ENCODE measurements at regions not wholly inside any gene's neighbourhood (a gene's known extent, or its start where the extent isn't known, plus 50 kb on each side); places are given as distances from the start of the nearest gene placed in this dataset.

DNA sequence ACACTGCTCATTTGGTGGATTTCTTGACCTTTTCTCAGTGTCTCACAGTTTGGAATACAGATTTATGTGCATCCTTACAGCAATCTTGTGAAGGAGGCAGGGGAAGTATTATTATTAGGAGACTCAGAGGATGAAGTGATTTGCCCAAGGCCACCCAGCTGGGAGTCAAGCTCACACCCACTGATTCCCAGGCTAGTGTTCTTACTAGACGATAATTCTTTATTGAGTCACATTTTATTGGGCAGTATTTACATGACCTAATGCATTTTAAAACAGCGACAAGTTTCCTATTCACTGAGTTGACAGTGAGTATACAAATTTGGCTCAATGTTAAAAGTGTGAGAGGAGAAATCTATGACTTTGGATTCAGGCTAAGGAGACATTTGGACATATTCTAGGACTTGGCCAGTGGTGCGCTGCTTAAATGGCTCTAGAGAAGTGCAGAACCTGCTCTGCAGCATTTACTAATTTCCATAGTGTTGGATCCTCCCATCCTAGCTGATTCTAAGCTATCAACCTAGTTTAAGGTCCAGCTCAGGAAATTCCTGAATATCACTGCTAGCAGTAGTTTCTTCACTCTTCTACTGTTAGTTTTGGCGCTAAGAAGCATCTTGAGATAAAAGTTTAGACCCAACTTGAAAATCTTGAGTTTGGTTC, 199.3 kb downstream of the MTX2 start:
- DNase-seq (ENCODE audit: low spot score): no peak

- no peak for DNase-seq (ENCODE audit: low spot score)
Observed at GRCh38 chr2:176470713-176471112, 201.5 kb downstream of the MTX2 start.

GRCh38 chr2:176471949-176472348, 202.7 kb downstream of the MTX2 start:
- DNase-seq (ENCODE audit: low spot score): no peak

- DNase-seq (ENCODE audit: low spot score): no peak
Observed at GRCh38 chr2:176473177-176473576, 203.9 kb downstream of the MTX2 start.

DNA sequence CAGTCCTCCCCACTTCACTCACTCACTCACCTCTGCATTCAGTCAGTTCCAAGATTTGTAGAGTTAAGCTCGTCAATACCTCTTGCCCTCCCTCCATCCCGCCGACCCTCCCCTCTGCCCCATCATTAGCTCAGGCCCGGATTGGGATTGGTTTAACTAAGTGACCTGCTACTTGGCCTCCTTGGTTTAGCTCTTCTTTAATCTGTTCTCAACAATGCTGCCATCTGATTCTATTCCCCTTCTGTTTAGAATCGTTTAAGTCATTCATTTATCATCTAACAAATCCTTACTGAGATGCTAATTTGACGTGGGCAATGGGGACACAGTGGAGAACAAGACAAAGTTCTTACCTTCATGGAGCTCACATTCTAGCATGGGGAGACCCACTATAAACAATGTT, 204.6 kb downstream of the MTX2 start:
- DNase-seq (ENCODE audit: low spot score): no peak

DNA sequence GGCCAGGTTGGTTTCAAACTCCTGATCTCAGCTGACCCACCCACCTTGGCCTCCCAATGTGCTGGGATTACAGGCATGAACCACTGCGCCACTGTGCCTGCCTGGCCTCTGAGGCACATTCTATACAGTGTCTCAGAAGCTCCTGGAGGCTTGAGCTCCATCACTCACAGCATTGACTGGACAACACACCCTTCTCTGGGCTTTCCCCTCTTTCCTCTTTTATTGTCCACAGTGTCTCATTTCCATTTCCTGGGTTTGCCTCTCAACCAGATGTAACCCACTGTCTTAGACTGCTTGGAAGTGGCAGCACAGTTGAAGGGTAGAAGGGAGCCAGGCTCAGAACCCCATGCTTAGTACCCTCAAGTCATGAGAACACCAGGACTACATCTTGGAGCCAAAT, 208.1 kb downstream of the MTX2 start:
- DNase-seq (ENCODE audit: low spot score): no peak

- no peak for DNase-seq (ENCODE audit: low spot score)
Observed at GRCh38 chr2:176479961-176480360, 210.7 kb downstream of the MTX2 start.

DNA sequence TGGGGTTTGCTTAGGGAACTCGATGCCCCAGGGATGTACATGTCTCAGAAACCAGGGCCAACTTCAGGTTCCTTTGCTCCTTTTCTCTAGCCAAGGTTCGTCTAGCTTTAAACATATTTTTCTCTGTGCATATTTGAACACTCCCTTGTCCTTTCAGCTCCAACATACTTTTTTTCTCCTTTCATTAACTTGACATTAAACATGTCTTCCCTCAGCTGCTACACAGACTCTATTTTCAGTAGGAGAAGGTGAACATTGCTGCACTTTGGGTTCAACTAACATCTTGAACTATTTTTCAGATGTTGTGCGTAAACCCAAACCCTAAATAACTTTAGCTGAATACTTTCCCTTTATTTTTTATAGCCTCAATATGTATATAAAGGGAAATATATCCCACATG, 212.9 kb downstream of the MTX2 start:
- no peak for DNase-seq (ENCODE audit: low spot score)

DNA sequence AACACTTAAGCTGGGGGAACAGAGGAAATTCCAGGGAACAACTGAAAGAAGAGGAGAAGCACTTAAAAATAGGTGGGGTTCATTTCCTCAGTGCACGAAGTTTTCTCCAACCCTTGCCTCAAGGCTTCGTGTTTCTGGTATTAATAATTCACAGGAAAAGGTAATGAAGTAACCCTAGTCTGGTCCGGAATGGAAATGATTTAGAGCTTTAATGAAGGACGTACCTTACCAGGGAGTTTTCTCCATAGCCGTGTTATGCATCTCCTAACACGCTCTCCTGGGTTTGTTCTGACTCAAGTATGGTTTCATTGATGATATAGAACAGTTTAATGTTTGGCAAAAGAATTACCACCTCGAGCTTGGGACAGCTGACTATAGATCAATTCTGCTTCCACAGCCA, 214.2 kb downstream of the MTX2 start:
- DNase-seq (ENCODE audit: low spot score): no peak

GRCh38 chr2:176483901-176484568, 214.8 kb downstream of the MTX2 start:
- no peak for DNase-seq (ENCODE audit: low spot score)

GRCh38 chr2:176484838-176485237, 215.6 kb downstream of the MTX2 start:
- DNase-seq (ENCODE audit: low spot score): no peak

DNA sequence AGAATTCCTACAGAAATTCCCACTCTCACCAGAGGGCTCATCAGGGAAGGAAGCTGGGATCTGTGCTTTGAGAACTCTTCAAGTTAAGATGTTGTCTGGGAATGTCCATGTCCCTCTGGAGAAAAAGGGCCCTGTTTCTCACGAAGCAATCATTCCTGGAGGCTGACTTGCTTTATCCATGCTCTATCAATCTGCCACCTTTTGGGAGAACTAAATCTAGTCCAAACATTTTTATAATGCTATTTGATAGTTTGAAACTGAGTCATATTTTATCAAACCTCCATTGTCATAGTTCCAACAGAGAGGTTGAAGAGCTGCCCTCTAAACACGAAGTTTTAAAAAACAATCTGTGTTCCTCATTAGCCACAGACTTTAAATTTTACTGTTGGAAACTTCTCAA, 219.2 kb downstream of the MTX2 start:
- no peak for DNase-seq (ENCODE audit: low spot score)

GRCh38 chr2:176490061-176490861, 221.0 kb downstream of the MTX2 start:
- DNase-seq (ENCODE audit: low spot score): no peak

DNA sequence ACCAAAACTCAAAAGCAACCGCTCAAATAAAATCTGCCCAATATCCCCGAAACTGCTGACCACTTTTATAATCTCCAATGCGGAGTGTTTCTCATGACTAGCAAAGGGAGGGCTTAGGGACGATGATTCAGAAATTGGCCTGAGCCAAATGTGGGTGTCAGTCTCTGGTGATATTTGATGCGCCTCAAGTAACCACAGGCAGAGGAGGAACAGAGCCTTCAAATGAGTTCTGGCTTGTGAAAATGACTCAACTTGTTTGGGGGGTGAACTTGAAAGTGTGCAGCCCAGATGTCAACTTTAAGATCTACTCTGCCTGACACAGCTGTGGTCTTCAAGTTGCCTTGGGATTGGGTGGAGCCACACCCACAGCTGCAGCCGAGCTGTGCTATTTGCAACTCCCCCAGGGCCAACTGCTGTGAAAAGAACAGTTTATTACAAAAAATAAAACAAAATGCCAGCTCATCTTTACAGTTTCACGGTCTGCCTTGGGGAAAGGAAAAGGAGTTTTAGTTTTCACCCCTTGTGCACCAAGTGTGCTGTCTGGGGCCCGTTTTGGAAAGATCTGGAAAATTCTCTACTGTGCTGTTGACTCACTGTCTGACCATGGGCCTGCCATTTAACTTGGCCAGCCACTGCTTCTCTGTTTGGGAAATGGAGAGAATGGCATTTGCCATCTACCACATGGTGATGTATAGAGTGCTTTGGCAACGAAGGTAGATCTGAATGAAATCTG, 222.1 kb downstream of the MTX2 start:
- DNase-seq (ENCODE audit: low spot score): no peak

- no peak for DNase-seq (ENCODE audit: low spot score)
Observed at GRCh38 chr2:176492583-176492982, 223.3 kb downstream of the MTX2 start.

DNA sequence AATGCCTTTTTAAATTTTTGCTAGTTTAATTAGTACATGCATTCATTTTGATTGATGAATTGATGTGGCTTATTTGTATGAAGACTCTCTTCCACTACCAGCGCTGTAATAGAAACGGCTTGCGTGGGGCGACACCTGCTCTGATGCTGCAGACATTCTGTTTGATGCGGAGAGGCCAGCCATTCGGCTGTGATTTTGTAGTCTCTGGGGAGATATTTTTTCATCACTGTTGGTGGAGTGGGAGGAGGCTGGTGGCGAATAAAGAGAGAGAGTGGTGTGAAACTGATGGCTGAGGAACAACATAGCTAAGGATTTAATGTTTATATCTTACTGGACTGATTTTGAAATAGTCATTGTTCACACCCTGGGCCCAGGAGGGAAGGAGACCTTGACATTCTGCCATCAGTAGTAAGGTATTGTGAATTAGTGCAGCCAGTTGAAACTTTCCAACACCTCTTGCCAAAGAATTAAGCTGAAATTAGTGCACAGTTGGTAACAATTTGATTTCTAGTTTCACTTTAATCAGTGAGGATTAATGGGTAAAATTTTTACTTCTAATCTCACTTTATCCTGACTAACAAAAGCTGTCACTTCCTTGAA, 224.1 kb downstream of the MTX2 start:
- no peak for DNase-seq (ENCODE audit: low spot score)

DNA sequence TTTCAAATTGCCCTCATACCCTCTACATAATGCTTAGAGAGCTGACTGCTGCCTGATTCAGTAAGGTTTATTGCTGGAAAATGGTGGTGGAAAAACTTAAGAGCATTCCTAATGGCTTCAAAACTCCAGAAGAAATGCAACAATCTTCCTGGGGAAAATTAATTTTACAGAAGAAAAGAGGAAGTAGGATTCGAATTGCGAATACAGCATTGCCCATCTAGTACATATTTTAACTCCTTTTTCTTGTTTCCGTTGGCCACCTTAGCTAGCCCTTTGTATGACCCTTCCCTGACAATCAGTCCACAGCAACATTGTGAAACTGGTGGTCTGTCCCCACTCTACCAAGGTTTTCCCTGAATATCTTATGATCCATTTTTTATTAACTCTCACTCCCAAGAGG, 224.7 kb downstream of the MTX2 start:
- DNase-seq (ENCODE audit: low spot score): no peak

GRCh38 chr2:176494949-176495353, 225.7 kb downstream of the MTX2 start:
- DNase-seq (ENCODE audit: low spot score): peak; percentile 43

GRCh38 chr2:176495826-176496225, 226.6 kb downstream of the MTX2 start:
- no peak for DNase-seq (ENCODE audit: low spot score)

GRCh38 chr2:176496761-176497160, 227.5 kb downstream of the MTX2 start:
- no peak for DNase-seq (ENCODE audit: low spot score)

- no peak for DNase-seq (ENCODE audit: low spot score)
Observed at GRCh38 chr2:176500901-176501300, 231.7 kb downstream of the MTX2 start.

- DNase-seq (ENCODE audit: low spot score): no peak
Observed at GRCh38 chr2:176501617-176502016, 232.4 kb downstream of the MTX2 start.
